Putamen (tissue), 1 donor: ENCODE measurements at regions not wholly inside any gene's neighbourhood (a gene's known extent, or its start where the extent isn't known, plus 50 kb on each side); places are given as distances from the start of the nearest gene placed in this dataset.
"Not testable (repeated sequence)": the region's sequence is repeated elsewhere in the genome, so short reads cannot be mapped to it uniquely, and the experiment has no call there.

Source experiments
- DNase-seq: peaks from one replicate; pipeline ENCODE4 v3.0.0-alpha.2; 2016; ENCODE audit warnings: low spot score

DNA sequence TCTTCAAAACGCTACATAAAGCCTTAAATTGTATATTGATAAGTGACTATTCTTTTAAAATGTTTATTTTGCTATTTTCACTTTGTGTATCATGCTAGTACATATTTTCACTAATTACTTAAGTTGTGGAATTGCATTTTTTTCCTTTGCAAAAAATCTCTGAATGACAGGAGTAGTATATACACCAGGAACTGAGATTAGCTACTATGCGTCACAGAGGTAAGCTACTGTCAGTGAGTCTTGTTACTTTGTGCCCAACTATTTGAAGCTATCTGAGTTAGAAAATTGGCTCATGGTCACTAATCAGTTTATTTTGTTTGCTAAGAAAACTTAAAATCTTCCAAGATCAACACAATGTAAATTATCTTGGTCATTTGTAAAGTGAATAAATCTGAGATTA, 887.4 kb downstream of the TMTC2 start:
- no peak for DNase-seq

DNA sequence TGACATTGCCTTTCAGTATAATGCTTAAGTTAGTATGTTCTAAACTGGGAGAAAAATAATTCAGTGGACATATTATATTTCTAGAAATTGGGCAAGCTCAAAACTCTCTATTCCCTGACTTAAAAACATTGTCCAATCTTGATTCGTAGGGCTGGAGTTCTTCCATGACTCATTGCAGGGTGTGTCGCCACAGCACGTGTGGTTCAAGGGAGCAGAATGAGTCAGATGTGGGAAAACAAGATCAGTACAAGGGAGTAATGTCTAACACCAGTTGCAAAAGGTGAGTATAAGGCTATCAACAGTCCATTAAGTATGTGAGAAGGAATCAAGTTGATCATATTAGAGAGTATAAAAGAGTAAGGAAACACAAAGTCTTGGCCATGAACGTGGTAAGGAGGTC, 887.0 kb downstream of the TMTC2 start:
- DNase-seq = no peak

DNA sequence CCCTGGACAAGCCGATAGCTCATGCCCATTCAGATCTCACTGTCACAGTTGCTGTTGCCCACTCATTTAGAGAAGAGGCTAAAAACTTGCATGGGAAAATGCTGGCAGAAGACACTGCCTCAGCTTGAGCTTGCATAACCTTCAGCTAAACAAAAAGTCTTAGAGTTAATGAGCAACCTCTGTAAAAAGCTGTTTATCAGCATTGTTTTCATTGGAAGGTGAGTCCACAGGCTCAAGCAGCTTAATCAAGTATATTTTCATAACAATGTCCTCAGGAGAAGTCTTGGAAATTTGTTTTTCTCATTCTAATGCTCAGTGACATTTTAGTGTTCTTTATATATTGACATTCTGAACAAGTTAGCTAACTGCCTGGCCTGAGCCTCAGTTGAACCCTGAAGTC, 872.9 kb downstream of the TMTC2 start:
- DNase-seq = no peak

DNA sequence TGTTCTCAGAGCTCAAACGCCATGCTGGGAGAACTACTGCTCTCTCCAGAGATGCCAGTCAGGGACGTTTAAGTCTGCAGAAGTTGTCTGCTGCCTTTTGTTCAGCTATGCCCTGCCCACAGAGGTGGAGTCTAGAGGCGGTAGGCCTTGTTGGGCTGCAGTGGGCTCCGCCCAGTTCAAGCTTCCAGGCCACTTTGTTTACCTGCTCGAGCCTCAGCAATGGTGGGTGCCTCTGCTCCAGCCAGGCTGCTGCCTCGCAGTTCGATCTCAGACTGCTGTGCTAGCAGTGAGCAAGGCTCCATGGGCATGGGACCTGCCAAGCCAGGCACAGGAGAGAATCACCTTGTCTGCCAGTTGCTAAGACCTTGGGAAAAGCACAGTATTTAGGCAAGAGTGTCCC, 869.3 kb downstream of the TMTC2 start:
- not testable (repeated sequence) for DNase-seq

DNA sequence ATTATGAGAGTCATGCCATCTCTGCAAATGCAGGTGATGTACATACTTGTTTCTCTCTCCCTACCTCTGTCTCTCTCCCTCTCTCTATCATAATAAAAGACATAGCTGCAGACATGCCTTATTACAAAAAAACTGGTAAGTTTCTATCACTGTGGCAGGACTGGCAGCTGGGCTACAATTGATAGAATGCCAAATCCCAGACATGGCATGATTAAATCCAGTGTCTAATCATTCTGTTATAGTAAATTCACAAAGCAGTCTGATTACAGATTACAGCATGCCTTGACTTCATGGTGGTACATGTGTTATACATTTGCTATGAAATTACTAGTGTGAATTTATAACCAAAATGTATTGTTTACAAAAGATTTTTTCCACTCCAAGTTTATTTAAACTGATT, 854.7 kb downstream of the TMTC2 start:
- DNase-seq = no peak

DNA sequence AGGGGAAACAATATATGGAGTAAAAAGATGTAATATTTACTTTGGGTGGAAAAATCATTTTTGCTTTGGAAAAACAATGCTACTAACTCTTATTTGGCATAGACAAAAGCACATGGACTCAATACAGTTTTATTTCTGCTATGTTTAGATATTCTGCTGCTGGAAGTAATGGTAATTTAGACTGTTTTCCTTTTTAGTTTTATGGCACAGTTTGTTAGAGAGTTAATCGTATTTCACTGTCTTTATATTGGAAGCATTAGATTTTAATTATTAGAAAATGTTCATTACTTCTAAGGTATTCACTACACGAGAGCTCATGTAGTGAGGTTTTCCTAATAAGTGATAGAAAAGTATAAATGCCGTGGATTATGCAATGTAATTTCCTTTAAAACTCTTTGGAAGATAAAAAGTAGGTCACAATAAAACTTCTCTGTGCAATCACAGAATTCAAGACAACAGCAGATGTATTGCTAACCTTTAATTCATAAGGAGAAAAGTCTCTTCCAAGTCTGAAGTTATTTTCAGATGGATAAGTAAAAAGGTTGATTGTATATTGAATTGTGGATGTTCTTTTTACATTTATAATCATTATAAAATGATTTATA, 851.8 kb downstream of the TMTC2 start:
- DNase-seq = peak; percentile 9

DNA sequence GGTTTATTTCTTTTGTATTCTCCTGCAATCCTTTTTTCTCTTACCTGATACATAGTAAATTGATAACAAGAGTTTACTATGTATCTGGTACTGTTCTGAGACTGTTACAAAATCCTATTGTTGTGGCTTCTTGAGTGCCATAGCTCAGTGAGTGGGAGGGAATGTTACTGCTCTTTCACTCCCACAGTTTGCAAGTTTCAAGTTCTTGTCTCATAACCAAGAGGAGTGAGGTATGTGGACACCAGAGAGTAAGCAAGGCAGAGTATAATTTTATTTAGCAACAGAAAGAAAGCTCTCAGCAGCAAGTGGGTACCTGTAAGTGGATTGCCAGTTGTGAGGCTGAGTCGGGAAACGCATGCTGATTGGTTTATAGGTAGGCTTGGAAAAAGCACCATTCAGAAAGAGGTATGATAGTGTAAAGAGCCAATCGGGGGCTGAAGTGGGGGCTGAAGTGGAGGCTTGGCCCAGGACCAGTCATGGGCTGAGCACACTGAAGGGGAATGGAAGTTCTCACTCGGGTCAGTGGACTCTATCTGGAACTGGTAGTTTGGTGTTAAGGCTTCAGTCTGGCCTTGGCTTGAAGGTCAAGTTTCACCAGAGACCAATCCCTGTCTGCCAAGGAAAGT, 850.8 kb downstream of the TMTC2 start:
- DNase-seq = no peak

DNA sequence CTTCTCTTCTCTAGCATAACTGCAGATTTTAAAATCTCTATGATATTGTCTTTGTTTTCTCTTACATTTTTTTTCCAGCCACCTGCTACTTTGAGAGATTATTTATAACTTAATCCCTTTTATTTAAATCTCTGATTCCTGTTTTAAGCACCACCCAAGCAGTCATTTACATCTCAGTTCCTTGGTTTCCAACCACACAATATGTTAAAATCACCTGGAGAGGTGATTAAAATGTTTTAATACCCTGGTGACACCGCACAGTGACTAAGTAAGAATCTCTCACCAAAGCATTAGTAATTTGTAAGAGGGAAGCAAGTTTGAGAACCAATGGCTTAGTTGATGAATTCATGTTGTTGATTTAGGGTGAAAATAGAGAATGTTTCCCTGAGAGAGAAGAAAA, 849.8 kb downstream of the TMTC2 start:
- no peak for DNase-seq

DNA sequence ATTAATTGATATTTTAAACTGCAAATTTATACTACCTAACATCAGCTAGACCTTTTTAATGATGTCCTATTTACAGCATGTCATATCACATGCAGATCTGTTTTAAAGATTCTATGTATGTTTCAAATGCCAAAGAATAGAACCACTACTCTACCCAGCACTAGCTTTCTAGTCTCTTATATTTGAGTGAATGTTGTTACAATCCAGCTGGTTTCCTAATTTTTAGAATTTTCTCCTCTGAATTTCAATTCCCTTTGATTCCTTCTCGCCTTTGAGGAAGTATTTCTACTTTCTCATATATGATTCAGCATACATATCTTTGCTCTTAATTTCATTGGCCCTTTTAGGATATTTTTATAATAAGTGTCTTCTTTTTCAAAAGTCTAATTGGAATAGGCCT, 841.9 kb downstream of the TMTC2 start:
- no peak for DNase-seq

DNA sequence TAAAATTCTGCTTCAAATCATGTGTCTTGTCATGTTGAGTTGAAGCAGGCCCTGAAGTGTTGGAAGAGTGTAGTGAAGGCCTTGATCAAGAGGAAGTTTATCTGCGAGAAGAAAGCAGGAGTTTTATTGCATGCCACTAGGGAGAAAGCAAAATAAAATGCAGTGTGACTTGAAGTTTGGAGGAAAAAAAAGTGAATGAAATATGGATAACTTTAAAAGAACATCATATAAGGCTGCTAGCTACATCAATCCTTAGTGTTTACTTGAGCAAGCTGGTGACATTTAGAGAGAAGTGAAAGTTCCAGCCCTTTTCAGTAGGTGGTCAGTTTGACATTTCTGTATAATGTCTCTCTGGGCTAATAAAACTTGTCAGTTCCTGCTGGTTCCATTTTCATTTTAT, 841.1 kb downstream of the TMTC2 start:
- no peak for DNase-seq

DNA sequence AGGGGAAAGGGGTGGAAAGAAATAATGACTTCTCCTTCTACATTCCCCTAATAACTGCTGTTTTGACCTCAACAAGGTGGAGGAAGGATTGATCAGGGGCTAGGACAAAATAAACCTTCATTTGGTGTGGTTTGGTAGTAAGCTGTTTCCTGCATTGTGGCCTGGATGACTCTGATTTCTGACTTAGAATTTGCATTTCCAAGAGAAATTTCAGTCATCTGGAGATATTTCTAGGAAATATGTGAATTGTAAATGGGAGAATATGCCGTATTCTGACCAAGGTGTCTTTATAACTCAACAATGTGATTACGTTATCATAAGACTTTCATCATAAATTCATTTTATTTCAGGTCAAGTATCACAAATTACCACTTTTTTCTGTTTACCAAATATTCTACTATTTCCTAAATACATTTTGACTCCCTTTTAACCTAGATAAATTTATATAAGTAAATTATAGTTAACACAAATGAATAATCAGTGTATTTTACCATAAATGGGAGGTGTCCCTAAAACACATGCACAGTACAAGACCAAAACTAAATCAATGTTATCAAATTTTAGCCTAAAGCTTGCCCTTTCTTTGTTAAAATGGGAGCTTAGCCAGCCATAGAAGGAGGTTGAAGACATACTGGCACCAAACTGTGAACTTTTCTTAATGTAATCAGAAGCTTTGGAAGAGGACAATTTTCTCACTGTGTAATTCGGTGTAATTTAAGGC, 828.8 kb downstream of the TMTC2 start:
- no peak for DNase-seq

DNA sequence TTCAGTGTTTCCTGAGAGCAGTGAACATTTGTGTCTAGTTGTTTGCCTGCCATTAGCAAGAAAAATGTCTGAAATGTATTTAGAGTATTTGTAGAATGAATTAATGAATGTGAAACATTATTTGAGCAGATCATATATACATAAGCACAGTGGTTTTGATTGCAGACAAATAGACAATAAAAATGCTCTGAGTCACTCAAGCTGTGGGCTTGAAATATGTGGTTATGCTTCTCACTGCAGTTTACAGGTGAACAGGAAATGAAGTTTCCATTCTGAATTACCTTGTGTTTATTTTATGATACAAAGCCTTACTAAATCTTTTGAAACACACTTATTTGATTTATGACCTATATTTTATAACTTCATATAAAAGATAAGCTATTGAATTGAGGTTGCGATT, 827.7 kb downstream of the TMTC2 start:
- DNase-seq = no peak

DNA sequence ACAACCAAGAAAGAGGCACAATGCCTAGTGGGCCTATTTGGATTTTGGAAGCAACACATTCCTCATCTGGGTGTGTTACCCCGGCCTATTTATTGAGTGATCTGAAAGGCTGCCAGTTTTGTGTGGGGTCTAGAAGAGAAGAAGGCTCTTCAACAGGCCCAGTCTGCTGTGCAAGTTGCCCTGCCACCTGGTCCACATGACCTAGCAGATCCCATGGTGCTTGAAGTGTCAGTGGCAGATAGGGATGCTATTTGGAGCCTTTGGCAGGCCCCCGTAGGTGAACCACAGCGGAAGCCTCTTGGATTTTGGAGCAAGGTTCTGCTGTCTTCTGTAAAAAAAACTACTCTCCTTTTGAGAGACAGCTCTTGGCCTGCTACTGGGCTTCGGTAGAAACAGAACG, 820.1 kb downstream of the TMTC2 start:
- no peak for DNase-seq

DNA sequence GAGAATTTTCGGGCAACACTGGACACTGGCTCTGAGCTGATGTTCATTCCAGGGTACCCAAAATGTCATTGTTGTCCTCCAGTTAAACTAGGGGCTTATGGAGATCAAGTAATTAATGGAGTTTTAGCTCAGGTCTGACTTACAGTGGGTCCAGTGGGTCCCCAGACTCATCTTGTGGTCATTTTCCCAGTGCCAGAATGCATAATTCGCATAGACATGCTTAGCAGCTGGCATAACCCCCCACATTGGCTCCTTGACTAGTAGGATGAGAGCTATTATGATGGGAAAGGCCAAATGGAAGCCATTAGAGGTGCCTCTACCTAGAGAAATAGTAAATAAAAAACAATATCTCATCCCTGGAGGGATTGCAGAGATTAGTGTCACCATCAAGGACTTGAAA, 818.9 kb downstream of the TMTC2 start:
- DNase-seq = no peak

DNA sequence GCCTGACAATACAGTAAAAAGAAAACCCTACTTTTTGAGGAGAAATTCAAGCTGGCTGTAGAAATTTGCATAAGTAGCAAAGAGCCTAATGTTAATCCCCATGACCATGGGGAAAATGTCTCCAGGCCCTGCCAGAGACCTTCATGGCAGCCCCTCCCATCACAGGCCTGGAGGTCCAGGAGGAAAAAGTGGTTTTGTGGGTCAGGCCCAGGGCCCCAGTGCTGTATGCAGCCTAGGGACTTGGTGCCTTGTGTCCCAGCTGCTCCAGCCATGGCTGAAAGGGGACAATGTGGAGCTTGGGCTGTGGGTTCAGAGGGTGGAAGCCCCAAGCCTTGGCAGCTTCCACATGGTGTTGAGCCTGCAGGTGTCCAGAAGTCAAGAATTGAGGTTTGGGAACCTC, 813.2 kb downstream of the TMTC2 start:
- DNase-seq = not testable (repeated sequence)

DNA sequence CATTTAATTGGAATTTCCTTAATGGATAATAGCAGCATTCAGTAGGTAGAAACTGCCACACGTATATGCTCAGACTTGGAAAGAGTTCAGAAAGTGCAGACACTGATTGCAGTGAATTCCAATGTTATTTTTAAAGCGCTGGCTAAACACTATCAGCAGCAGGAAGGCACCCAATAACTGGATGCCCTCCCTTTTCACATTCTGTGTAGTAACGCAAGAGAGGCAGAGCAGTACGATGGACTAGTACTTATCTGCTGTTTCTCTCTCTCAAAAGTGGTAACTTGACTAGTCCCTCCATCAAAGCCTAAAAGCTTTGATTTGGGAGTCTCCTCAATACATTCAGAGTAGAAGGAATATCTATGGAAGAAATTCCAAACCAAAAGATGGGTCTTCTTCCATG, 791.0 kb downstream of the TMTC2 start:
- no peak for DNase-seq

DNA sequence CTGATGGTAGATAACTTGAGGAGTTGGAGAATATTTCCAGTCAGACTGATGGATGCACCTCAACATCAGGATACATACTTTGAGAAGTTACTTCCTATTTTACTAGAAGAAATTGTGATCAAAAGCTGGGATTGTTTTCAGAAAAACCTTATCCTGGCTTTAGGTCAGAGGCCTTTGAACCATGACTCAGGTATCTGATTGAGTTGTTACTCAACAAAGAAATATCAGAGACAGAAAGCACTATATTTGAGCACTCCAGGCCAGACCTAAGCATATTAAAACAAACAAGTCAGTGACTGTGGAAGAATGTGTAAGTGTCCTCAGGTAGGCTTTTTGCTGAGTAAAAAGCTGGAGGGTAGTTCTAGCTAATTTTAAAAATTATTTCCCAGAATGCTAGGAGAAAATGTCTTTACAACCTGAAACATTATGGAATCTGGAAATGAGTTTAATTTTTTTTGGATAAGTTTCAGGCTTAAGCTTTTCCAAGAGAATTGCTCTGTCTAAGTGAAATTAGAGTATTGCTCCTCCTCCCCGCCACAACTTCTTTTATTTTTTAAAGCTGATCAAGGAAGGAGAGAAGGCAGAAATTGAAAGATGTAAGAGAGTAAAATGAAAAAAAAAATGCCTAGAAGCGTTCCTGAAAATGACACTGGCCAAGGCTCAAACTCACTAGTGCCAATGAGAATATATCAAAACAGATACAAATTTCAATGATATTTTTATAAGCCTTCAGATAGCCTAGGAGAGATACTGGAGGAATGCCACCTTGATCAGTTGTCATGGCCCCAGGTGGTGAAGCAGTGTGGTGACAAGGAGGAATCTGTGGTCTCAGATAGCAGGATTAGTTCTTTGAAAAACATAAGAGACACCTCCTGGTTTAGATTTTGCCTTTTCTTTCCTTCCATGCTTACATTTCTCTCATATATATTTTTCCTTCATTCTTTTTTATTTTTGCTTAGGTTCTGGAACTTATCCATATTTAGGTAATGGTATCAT, 790.3 kb downstream of the TMTC2 start:
- no peak for DNase-seq

DNA sequence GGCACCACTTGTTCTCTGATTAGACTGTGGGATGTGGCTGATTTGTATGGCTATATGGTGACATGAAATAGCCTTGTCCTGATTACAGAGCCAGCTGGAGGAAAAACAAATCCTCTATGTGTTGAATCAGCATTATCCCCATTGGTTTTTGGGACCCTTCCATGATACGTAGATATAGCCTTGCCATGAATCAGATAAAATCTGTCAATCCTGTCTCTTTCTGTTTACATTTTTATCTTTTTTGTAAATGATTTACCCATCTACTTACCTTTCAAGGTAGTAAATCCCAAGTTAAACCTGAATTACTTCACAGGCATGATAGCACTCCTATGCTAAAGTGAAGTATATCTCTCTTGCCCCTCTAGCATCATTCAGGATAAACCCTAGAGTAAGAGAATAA, 789.3 kb downstream of the TMTC2 start:
- no peak for DNase-seq

DNA sequence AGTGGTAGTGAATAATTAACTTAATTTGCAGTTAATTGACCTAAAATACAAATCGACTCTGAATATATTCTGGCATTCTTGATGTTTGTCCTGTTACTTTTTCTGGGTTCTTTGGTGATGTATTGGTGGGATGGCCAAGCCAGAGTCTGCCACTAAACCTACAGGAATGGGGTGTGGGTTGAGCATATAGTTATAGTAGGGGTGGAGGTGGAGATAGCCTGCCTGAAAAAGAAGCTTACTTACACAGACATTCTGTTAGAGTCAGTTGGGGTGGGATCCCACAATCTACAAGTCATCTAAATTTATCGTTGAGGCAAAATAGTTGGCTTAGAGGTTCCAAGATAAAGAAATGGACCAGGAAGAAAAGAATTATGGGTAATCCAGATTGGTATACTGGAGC, 787.7 kb downstream of the TMTC2 start:
- DNase-seq = no peak

DNA sequence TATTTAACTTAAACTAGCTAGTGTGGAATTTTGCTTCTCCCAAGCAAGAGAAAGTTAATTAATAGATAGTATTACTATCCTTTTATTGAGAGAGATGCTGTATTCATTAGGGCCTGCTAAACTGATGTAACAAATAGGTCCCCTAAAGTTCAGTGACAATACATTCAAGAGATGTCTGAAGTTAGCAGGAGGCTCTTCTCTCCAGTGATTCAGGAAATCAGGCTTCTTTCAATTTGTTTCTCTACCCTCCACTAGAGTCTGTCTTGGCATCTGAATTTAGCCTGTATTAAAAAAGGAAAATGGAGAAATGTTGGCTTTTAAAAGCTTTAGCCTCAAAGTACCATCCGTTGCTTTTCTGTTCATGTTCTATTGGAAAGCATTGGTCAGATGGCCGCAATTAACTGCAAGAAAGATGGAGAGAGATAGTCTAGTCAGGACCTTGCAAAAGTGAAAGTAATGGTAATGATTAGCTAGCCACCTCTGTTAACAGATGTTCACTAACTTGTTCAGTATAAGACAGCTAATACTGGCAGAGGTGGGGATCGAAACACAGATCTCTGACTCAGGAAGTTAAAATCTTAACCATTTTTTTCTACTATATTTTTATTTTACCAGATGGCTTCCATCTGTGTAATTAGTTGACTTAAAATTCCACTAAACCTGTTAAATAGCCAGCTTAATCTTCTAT, 786.8 kb downstream of the TMTC2 start:
- DNase-seq = no peak

DNA sequence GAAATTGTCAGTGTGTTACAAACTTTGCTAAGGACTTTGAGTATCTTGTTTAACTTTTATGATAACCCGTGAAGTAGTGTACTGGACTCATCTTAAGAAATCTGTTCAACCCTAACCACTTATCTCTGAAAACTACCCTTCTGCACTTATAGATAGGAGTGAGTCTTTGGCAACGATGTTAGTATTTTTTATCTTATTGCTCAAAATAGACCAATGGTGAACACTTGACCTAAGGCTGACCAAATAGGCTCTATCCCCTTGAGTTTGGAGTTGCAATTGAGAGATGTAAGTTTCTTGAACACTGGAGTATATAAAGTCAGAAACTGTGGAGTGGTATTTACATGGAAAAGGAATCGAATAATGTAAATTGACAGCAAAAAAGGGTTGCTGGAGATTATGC, 786.1 kb downstream of the TMTC2 start:
- no peak for DNase-seq

DNA sequence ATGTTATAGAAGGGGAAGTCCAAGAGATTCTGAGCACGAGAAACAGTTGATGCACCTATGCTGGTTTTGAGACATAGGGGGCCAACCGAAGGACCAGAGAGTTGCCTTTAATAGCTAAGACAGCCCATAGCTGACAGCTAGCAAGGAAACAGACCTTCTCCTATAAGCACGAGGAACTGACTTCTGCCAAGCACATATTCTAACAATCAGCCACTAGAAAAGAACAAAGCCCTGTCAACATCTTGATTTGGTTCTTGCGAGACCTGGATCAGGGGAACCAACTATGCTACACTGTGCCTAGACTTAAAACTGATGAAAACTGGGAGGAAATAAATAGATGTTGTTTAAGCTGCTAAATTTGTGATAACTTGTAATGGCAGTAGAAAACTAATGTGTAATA, 785.6 kb downstream of the TMTC2 start:
- DNase-seq = no peak
